LNCaP clone FGC (cell line): ENCODE measurements at regions not wholly inside any gene's neighbourhood (a gene's known extent, or its start where the extent isn't known, plus 50 kb on each side); places are given as distances from the start of the nearest gene placed in this dataset.
"Not testable (repeated sequence)": the region's sequence is repeated elsewhere in the genome, so short reads cannot be mapped to it uniquely, and the experiment has no call there.

Experiments used
- DNase-seq: peaks from one replicate; pipeline ENCODE4 v3.0.0-alpha.2; 2011; ENCODE audit warnings: low read depth
- H3K4me3 ChIP-seq: 2 replicates; pipeline ENCODE4 v1.5.1; 2011; ENCODE audit warnings: mild to moderate bottlenecking, low read depth, low read length, control low read depth
- TF ChIP-seq, protein P1 (sequence below): IDR thresholded peaks from 2 replicates; pipeline ENCODE4 v1.5.1; 2012; ENCODE audit warnings: mild to moderate bottlenecking; ENCODE audit not compliant: control insufficient read depth, insufficient read depth; ENCODE audit errors: extremely low read depth

DNA sequence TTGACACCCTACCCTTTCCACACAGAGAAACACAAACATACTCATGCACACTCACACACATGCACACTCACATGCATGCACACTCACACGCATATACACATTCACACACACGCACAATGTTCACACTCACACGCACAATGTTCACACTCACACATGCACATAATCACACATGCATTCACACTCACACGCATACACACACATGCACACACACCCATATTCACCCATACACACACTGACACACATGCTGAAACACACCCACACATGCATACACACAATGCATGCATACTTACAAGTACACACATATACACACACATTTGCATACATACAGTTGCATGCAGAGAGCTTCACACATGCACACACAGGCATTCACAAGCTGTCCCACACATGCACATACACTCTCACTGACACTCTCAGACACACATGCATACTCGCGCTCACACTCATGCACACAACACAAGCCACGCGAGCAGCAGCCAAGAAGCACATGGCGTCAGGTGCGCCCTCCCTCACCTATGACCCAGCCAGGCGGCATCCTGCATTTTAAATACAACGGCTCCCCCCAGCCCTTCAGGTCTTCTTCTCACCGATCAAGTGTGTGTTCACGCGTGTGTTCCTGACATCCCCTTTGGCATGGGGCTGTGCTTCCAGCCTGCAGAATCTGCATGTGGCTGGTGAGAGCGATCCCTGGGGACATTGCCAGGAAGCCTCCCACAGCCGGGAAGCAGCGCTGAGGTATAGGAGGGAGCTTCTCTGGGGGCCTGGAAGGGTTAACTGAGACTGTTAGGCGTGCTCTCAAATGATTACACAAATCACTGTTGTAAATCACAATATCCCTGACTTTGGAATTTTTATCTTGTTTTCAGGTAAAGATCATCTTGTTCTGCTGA lies 195.1 kb downstream of the RTP5 start:
- TF ChIP-seq, protein P1, sequence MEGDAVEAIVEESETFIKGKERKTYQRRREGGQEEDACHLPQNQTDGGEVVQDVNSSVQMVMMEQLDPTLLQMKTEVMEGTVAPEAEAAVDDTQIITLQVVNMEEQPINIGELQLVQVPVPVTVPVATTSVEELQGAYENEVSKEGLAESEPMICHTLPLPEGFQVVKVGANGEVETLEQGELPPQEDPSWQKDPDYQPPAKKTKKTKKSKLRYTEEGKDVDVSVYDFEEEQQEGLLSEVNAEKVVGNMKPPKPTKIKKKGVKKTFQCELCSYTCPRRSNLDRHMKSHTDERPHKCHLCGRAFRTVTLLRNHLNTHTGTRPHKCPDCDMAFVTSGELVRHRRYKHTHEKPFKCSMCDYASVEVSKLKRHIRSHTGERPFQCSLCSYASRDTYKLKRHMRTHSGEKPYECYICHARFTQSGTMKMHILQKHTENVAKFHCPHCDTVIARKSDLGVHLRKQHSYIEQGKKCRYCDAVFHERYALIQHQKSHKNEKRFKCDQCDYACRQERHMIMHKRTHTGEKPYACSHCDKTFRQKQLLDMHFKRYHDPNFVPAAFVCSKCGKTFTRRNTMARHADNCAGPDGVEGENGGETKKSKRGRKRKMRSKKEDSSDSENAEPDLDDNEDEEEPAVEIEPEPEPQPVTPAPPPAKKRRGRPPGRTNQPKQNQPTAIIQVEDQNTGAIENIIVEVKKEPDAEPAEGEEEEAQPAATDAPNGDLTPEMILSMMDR = no peak
- no peak overlapping the region for H3K4me3 ChIP-seq
- DNase-seq = no peak

DNA sequence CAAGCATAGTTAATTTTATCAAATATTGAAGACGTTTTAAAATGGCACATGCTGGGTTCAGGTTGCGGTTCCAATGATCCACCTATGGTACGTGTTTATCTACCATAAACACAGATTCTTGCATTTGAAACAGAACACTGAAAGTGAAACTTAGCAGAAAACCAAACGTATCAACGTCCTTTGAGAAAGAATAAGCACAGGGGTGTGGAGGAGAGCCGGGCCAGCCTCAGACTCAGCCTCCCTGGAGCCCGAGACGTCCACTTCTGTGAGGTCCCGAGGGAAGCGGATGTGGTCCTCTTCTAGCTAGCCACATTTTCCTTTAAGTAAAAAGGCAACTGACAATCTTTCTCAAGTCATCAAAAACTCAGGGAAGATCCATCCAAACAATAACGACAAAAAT lies 195.9 kb downstream of the RTP5 start:
- DNase-seq = no peak
- TF ChIP-seq, protein P1 = no peak
- H3K4me3 ChIP-seq = no peak overlapping the region

DNA sequence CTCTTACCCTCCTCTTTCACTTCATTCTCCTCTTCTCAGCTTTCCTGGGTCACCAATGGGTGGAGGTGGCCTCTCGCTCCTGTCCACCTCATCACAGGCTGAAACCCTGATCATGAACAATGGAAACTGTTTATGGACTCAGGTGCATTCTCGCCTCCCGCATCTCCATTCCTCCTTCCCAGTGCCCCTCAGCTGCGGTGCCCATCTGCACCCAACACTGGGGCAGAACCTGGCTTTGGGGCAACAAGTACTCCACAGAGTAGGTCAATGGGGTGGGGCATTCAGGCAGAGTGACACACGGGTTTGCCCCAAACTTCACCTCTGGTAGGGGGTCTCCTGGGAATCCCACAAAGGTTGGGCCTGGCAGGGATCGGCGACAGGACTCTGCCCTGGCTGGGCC lies 199.5 kb downstream of the RTP5 start:
- no peak for DNase-seq
- TF ChIP-seq, protein P1 = no peak
- H3K4me3 ChIP-seq = no peak overlapping the region

DNA sequence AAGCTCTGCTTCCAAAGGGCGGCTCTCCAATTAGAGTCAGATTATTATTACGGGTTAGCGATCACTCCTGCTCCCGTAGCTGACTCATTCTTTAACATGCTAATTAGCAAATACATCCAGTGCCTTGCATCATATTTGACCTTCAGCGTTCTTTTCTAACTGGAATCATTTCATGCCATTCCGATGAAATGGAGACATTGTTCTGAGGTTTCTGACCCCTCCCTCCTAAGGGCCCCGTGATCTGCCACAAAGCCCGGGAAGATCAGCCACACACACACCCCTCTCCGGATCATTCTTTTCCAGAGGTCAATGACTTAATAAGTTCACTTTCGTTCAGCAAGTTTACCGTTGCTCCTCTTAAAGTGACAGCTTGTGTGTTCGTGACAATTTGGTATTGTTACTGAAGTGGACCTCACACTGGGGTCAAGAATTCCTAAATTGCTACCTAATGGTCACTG lies 200.4 kb downstream of the RTP5 start:
- H3K4me3 ChIP-seq, DNase-seq: not testable (repeated sequence)

DNA sequence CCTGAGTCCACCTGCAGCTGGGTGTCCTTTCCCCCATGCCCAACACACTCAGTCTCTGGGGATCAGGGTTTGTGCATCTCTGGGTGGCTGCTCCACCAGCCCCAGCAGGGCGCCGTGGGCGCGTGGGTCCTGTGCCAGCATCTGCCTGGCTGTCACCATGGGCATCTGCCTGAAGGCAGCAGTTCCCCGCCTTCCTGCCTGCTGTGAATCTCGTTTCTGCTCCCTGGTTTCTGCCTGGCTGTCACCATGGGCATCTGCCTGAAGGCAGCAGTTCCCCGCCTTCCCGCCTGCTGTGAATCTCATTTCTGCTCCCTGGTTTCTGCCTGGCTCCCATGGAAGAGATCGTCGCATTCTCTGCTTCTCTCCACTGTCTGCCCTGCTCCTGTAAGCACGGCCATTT lies 201.2 kb downstream of the RTP5 start:
- H3K4me3 ChIP-seq, DNase-seq: not testable (repeated sequence)

DNA sequence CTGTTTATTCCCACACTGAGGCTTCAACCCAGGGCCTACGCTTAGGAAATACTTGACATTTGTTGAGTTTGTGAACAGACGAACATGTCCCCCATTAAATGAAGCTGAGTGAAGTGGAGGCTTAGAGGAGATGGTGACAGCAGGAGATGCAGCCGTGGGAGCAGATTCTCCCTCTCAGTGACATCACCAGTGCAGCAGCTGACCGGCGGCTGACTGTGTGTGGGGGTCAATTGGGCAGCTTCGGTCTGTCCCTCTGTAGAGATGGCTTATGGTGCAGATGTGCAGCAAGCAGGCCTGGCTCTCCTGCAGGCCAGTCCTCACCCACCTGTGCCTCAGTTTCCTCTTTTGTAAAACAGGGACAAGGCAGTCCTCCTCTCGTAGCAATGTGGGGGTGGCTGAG lies 201.8 kb downstream of the RTP5 start:
- DNase-seq, H3K4me3 ChIP-seq: not testable (repeated sequence)

DNA sequence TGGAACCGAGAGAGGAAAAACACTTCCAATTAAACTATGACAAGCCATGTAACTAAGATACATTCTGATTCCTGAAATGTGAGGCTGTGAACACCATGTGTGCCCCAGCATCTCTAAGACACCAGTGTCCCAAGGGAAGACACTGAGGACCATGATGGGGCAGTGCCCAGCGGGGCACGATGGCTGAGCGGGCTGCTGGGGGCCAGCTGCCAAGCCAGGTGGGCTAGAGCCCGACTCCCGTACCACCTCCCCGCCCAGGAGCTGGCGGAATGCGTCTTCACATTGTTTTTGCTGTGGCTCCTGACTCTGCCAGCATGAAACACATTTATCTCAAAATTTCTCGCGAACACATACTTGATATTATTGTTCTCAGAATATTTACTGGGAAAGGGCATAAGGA lies 202.4 kb downstream of the RTP5 start:
- DNase-seq, H3K4me3 ChIP-seq: not testable (repeated sequence)

DNA sequence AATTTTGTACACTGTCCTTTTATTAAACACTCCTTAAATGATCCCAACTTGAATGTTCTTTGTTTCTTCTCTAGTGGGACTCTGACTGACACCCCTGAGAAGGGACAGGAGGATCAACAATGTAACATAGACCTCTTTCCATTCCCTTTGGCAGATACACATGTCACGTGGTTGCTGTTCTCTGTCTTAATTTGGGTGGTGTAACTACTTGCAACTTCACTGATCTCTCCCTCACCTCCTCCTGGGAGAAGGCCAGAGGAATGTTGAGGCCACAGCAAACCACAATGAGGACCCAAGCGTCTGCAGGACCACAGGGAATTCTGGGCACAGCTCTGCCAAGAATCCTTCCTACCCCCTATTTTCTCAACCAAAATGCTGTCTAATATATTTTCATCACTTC lies 205.6 kb downstream of the RTP5 start:
- TF ChIP-seq, protein P1 = no peak
- no peak for DNase-seq
- H3K4me3 ChIP-seq = no peak overlapping the region

DNA sequence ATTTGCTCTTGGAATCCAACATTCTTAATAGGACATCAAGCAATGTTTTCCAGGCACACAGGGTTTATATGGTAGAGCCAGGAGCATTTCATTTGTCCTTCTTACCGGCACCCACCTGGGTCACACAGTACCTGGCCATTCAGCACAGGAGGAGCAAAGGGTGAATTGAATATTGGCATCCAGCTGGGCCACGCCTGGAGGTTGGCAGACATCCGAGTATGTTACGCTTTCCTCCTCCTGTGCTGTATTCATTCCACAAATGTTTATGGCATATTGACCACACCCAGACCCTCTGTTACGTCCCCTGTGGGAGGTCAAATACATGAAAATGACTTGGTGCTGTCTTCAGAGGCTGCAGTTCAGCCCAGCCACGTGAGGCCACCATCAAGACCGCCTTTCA lies 206.2 kb downstream of the RTP5 start:
- no peak overlapping the region for H3K4me3 ChIP-seq
- TF ChIP-seq, protein P1 = no peak
- DNase-seq = no peak

DNA sequence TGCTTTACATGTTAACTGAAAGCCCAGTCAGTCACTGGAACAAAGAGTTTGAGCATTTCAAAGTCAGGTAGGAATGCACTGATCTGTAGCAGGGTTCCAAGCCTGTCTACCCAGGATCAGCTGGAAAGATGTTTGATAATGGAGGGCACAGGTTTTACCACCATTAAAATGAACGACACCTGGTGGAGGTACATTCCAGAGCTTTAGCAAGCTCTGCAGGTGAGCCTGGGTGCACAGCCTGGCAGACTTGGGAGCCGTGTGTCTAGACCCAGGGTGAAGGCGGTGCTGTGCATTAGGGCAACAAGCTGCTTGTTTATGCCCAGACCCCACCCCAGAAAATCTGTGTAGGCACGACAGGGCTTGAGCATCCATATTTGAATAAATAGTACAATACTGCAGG lies 206.7 kb downstream of the RTP5 start:
- not testable (repeated sequence) for H3K4me3 ChIP-seq, DNase-seq

DNA sequence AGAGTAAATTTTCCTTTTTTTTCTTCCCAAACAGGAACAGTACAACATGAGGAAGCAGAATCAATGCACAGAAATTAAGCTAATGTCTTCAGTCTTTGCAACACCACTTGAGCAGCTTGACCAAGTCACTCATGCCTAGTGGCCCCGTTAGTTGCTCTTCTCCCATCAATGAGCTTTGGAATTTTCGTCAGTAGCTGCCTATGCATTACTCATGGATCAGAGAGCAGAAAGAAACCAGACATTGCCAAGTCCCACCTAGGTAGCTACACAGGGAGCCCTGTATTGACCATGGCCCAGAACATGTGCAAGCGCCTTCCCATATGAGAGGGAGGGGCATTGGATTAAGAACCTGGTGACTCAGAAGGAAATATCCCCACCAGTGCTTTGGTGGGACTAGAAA lies 208.9 kb downstream of the RTP5 start:
- DNase-seq, H3K4me3 ChIP-seq: not testable (repeated sequence)

DNA sequence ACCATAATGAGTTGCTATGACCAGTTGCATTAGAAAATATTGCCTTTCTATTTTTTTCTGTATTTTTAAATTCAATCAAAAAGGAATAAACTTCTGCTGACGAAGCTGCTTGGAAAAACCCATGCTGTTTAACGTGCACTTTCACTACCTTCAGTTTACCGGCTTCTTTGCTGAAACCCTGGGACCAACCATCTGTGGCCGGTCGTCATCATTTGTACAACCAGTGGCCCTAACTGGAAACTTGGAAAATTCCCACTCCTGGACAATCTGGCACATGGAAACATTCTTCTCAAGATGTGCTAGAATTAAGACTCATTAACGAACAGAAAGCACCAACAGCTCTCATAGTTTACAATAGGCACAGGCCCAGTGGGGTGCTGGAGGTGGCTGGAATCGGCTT lies 210.3 kb downstream of the RTP5 start:
- DNase-seq, H3K4me3 ChIP-seq: not testable (repeated sequence)

DNA sequence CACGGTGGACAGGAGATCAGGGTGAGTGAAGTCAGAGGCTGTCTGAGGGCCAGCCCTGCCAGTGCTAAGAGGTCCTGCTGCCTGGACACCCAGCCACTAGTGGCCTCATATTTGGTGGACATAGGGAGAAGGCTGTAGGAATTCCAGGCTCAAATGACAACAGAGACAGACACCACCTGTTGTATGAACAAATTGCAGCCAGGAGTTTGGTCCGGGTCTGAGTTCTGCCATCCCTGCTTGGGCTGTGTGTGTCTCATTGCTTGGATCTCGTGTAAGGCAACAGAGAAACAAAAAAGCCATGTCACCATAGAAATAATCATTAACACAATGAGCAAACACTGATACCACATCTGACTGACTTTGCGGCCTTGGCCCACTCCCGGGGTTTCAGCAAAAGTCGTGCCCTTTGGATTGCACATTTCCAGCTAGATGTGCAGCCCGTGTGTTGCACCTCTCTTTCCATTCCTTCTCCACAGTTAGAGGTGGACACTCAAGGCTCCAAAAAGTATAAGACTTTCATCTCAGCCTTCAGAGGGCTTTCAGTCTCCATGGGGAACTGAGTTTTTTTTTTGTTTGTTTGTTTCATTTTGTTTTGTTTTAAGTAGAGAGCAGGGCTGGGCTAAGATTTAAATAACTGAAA lies 211.2 kb downstream of the RTP5 start:
- not testable (repeated sequence) for DNase-seq, H3K4me3 ChIP-seq
